ENCODE measurements at regions not wholly inside any gene's neighbourhood (a gene's known extent, or its start where the extent isn't known, plus 50 kb on each side); places are given as distances from the start of the nearest gene placed in this dataset.

DNA sequence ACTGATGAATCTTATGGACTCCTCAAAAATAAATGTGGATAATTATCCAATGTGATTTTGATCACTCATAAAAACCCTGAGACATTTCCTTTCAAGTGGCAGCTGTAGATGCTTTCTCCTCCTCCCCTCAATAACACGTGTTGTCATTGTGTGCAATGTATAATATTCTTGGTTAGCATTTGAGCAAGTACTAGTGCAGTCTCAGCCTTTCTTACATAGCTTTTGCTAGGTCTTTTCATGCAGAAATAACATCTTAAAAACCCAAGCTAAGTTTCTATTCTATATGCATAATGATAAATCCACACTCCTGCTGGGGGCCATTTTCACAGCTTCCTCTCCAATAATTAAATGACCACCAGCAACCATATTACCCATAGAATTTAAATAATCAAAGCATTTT is 1835.2 kb upstream of the NUDT12 start:
- H3K27me3 ChIP-seq (replicated peaks): no peaks in the 10 kb centered on the region
- in situ Hi-C loops (cut with HindIII; ENCODE audit: low pct_ligation_motif_present, low sequenced_read_pairs): no loop called here
- no peak overlapping the region for H3K27ac ChIP-seq
- H3K4me3 ChIP-seq (ENCODE audit: low read depth, low read length): no peak overlapping the region
- no peaks in the 10 kb centered on the region for H3K36me3 ChIP-seq (replicated peaks)
- DNase-seq: no peak
- TF ChIP-seq, protein P1, sequence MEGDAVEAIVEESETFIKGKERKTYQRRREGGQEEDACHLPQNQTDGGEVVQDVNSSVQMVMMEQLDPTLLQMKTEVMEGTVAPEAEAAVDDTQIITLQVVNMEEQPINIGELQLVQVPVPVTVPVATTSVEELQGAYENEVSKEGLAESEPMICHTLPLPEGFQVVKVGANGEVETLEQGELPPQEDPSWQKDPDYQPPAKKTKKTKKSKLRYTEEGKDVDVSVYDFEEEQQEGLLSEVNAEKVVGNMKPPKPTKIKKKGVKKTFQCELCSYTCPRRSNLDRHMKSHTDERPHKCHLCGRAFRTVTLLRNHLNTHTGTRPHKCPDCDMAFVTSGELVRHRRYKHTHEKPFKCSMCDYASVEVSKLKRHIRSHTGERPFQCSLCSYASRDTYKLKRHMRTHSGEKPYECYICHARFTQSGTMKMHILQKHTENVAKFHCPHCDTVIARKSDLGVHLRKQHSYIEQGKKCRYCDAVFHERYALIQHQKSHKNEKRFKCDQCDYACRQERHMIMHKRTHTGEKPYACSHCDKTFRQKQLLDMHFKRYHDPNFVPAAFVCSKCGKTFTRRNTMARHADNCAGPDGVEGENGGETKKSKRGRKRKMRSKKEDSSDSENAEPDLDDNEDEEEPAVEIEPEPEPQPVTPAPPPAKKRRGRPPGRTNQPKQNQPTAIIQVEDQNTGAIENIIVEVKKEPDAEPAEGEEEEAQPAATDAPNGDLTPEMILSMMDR (IDR thresholded peaks at IDR 0.05; ENCODE audit: low read depth, low read length, missing control alignments): no peak

DNA sequence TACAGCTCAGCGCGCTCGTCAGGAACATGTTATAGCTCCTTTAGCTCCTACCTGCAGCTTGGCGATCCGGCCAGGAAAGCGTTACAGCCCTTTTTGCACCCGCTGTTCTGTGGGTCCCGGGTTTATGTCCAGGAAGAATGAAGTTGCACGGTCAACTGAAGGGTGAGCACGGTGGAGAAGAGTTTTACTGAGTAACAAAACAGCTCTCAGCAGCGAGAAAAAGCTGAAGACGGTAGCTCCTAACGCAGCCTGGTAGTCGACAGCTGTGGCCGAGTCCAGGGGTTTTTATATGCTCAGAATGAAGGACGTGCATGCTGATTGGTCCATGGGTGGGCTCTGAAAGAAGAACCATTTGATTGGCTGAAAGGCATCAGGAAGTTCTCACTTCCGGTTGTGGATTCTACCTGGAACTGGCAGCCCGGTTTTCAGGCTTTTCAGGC is 1830.1 kb upstream of the NUDT12 start:
- no peak for DNase-seq
- TF ChIP-seq, protein P1 (IDR thresholded peaks at IDR 0.05; ENCODE audit: low read depth, low read length, missing control alignments): no peak
- in situ Hi-C loops (cut with HindIII; ENCODE audit: low pct_ligation_motif_present, low sequenced_read_pairs): no loop called here
- Histone ChIP-seq H3K27me3 (replicated peaks) (no peaks in the 10 kb centered on the region), H3K4me3 (ENCODE audit: low read depth, low read length) (no peak overlapping the region), H3K36me3 (replicated peaks) (no peaks in the 10 kb centered on the region), H3K27ac (no peak overlapping the region)

DNA sequence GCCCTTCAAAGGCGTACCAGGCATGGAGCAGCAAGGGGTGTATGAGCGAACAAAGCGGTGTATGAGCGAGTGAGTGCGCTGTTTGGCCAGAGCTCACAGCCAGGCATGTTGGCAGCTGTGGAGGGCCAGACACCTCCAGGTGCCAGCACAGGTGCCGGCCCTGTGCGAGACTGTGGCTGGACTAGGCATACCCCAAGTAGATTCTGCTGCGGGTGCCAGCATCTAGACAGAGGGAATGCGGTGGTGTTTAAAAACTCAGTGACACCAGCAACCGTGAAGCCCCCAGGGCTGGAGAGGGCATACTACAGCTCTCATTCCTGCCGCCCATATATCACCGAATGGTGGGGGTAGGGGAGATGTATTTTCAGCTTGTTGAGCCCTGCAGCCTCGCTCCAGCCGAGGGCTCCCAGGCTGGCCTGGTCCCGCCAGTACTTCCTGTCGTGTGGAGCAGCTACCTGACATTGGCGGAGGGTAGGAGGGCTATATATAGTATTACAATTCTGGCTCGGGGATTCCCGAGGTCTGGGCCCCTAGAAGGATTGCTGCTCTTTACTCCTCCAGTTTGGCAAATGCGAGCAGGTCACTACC is 1829.6 kb upstream of the NUDT12 start:
- no peaks in the 10 kb centered on the region for H3K36me3 ChIP-seq (replicated peaks)
- no peak overlapping the region for H3K4me3 ChIP-seq (ENCODE audit: low read depth, low read length)
- DNase-seq: no peak
- no peak overlapping the region for H3K27ac ChIP-seq
- in situ Hi-C loops (cut with HindIII; ENCODE audit: low pct_ligation_motif_present, low sequenced_read_pairs): no loop called here
- TF ChIP-seq, protein P1 (IDR thresholded peaks at IDR 0.05; ENCODE audit: low read depth, low read length, missing control alignments): no peak
- H3K27me3 ChIP-seq (replicated peaks): no peaks in the 10 kb centered on the region

DNA sequence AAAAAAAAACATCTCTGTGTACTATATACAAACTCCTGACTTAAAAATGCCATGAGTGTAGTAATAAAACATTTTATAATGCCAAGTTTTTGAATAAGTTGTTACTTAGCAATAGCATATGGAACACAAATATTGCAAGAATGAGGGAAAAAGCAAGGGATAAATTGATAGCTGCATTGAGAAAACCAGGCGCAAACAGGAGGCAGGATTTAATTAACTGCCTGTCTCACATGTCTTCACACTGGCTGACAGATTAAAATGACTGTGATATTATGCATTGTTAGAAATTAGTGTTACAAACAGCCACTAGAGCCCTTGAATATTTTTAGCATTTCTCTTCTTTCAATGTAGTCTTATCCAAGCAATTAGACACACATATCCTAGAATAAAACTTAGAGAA is 1817.5 kb upstream of the NUDT12 start:
- no peak overlapping the region for H3K4me3 ChIP-seq (ENCODE audit: low read depth, low read length)
- no peak for DNase-seq
- in situ Hi-C loops (cut with HindIII; ENCODE audit: low pct_ligation_motif_present, low sequenced_read_pairs): no loop called here
- no peaks in the 10 kb centered on the region for H3K27me3 ChIP-seq (replicated peaks)
- no peak overlapping the region for H3K27ac ChIP-seq
- TF ChIP-seq, protein P1 (IDR thresholded peaks at IDR 0.05; ENCODE audit: low read depth, low read length, missing control alignments): no peak
- no peaks in the 10 kb centered on the region for H3K36me3 ChIP-seq (replicated peaks)

DNA sequence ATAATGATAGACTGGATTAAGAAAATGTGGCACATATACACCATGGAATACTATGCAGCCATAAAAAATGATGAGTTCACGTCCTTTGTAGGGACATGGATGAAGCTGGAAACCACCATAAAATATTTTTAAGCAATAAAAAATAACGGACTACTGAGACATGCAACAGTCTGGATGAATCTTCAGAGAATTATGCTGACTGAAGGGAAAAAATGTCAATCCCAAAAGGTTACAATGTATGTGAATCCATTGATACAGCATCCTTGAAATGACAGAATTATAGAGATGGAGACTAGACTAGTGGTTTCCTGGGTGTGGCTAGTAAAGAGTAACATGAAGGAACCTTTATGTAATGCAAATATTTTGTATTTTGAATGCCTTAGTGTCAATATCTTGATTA is 1808.6 kb upstream of the NUDT12 start:
- H3K4me3 ChIP-seq (ENCODE audit: low read depth, low read length): no peak overlapping the region
- in situ Hi-C loops (cut with HindIII; ENCODE audit: low pct_ligation_motif_present, low sequenced_read_pairs): no loop called here
- H3K27ac ChIP-seq: no peak overlapping the region
- no peak for DNase-seq
- TF ChIP-seq, protein P1 (IDR thresholded peaks at IDR 0.05; ENCODE audit: low read depth, low read length, missing control alignments): no peak
- H3K36me3 ChIP-seq (replicated peaks): no peaks in the 10 kb centered on the region
- H3K27me3 ChIP-seq (replicated peaks): no peaks in the 10 kb centered on the region

DNA sequence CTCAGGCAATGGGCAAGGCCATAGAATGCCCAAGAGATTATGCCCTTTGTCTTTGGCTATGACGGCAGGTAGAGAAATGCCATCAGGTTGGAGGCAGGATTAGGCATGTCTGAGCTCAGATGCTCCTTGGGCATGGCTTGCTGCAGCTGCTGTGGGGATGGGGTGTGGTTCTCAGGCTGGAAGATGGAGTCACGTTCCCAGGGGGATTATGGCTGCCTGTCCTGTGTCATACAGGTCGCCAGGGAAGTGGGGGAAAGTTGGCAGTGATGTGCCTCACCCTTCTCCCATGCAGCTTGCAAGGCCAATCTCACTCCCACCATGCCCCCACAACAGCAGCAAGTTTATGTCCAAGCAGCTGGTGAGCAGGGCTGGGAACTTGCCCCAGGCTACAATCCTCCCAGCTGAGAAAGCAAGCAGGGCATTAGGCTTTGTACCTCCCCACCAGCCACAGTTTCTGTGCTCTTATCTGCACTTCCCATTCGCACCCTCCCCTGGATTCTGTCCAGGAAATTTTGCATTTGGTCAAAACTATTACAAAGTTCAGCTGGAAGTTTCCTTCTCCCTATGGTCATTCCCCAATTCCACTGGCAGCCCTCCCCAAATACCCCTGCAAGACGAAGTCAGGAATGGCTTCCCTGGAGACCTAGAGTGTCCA is 1788.0 kb upstream of the NUDT12 start:
- TF ChIP-seq, protein P1 (IDR thresholded peaks at IDR 0.05; ENCODE audit: low read depth, low read length, missing control alignments): no peak
- in situ Hi-C loops (cut with HindIII; ENCODE audit: low pct_ligation_motif_present, low sequenced_read_pairs): no loop called here
- no peak overlapping the region for H3K4me3 ChIP-seq (ENCODE audit: low read depth, low read length)
- H3K27me3 ChIP-seq (replicated peaks): no peaks in the 10 kb centered on the region
- no peak for DNase-seq
- H3K27ac ChIP-seq: no peak overlapping the region
- H3K36me3 ChIP-seq (replicated peaks): no peaks in the 10 kb centered on the region
